Right forelimb (tissue), 1 donor: ENCODE measurements at regions not wholly inside any gene's neighbourhood (a gene's known extent, or its start where the extent isn't known, plus 50 kb on each side); places are given as distances from the start of the nearest gene placed in this dataset.
"Not testable (repeated sequence)": the region's sequence is repeated elsewhere in the genome, so short reads cannot be mapped to it uniquely, and the experiment has no call there.

ENCODE experiments used
- DNase-seq: peaks from one replicate; pipeline ENCODE4 v3.0.0-alpha.2; 2018

DNA sequence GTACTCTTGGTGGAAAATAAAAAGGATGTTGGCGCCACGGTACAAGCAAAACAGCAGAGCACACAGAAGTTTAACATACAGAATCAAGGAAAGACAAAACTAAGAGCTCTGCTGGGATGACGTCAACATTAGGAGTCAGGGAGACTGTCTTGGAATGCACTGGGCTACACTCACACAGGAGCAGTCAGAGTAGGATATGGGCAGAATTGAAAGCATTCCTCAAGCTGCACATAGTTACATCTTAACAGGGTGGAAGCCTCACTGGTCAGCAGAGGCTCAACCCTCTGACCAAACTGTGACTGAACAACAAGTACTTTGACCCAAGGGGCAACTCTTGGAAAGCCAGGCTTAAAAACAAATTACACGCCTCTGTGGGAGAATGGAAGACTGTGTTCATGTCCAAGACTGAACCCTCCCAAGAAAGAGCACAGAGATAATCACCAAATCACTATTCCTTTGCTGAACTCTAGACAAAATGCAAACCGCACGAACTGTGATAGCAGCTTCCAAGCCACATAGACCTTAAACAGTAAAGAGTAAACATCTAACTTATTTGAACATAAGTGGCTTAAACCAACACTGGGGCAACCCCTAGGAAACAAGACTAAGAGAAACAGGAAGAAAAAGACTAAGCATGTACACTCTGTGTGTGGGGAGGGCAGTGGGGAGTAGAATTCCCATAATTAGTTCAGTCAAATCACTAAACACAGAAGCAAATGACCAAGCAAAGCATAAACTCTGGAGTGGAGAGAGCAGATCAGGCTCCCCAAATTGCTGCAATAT is 772.7 kb downstream of the PRELID2 start:
- DNase-seq: no peak

DNA sequence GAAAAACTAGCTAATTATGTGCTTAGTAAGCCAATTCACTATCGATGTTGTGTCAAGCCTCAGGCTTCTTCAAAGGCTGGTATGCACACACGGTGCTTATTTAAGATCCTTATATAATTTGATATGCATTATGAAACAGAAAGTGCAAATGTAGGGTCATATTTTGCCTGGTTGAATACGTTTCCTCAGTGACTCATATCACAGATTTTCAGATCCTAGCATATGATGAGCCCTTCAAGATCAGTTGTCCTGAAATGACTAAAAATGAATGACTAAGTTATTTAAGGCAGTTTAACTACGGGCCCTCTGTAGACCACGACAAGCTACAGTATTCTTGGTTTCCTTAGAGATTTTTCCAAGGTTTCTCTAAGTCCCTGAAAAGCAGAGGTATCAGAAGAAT is 778.3 kb downstream of the PRELID2 start:
- DNase-seq: no peak

DNA sequence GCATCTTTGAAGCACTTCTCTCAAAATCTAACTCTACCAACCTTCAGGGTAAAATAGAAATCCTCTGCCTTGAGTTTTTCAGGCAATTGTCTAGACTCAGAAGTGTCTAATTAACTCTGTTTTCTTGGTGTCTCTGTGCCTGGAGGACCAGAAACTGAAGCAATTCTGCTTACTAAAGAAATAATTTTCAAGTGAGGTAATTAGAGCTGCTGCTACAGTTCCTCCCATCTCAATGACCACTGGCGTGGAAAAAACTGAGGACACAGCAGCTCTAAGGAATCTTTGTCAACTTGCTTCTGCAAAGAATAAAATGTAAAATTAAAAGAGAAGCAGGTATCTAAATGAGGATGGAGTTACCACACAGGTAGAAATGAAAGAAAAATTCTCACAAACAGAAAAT is 785.0 kb downstream of the PRELID2 start:
- DNase-seq: no peak

DNA sequence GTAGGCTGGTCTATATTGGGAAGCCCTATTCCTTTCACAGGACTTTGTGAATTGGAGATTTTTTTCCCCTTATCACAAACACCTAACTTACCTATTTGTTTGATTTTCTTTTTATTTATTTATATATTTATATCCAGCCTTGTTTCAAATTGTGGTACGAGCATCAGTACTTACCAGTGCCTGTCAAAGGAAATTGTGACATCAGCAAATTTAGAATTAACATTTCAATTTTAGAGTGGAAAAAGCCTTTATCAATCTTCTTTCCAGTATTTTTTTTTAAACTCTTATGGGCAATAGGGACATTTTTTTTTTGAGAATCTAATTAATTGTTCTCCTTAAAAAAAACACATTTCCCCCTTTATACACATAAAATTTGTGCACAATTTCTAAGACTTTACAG is 790.2 kb downstream of the PRELID2 start:
- no peak for DNase-seq

DNA sequence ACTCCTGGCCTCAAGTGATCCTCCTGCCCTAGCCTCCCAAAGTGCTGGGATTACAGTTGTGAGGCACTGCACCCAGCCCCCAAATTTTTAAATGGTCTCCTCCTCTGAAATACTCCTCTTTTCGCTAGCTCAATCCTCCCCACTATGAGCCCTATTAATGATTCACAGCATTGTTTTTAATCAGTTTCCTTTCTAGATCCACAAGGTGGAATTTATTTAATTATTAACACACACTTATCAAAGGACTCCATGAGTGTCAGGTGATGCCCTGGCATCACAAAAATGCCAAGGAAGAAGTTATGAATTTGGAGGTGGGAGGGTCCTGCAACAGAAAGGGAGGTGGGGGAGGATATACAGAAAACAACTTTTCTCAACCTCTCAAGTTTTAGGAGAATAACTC is 806.5 kb downstream of the PRELID2 start:
- DNase-seq: no peak

DNA sequence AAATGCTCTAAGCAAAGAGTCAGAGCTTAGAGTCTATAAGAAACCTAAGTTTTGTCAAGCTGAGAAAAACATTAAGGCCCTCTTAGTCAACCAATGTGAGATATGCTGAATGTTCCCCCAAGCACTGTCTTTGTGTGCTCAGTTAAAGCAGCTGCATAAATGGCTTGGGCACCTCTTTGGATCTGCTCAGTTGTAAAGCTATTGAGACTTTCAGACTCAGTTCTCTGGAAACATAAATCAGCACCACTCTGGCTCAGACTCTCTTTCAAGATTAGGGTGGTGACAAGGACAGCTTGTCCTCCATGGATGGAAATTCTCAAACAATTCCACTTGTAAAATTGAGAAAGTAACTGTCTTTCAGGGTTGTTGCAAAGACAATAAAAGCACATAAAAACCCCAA is 807.9 kb downstream of the PRELID2 start:
- no peak for DNase-seq

DNA sequence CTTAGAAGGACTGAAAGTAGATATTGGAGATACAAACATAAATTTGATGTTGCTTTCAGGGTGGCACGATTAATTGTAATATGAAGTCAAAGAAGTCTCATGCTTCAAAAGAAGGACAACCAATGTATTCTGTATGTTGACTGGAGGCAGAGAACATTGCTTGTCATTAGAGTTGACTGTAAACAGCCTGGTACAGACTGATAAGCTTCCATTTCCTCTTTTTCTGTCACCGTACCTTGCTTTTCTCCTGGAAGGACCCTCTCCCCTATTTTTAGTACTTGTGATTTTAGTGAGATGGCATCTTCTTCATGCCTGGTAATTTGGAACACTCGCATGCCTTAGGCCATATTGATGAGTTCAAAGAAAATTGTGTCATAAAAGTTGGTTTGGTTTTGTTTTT is 809.4 kb downstream of the PRELID2 start:
- no peak for DNase-seq

DNA sequence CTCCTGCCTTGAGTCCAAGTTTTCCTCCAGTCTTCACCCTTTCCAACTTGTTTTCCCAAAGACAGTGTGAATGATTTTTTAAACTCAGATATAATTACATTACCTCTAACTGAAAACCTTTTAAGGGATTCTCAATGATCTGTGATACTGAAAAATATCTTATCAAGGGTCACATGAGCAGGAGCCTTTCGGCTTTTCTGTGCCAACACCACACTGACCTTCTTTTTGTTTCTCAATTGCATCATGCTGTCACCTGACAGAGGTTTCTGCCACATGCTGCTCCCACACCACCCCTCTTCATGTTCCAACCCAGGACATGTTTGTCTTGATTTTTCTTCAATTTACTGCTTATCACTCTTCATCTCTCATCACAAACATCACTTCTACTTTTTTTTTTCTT is 820.0 kb downstream of the PRELID2 start:
- no peak for DNase-seq

DNA sequence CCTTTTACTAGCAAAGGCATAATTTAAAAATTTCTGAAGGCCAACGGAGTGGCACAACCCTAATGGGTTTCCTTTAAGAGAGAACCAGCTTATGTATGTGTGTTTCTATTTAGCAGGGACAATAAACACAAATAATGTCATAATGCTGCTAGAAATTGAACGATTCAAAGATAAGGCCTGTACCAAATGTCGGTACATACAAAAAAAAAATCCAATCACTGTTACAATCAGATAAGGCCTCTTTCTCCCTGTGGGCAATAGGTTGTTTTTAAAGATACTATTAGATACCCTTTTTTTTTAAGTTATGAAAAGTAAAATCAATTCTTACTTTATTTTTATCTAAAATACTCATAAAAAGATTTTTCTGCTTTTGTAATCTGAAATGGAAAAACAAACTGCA is 821.0 kb downstream of the PRELID2 start:
- no peak for DNase-seq

DNA sequence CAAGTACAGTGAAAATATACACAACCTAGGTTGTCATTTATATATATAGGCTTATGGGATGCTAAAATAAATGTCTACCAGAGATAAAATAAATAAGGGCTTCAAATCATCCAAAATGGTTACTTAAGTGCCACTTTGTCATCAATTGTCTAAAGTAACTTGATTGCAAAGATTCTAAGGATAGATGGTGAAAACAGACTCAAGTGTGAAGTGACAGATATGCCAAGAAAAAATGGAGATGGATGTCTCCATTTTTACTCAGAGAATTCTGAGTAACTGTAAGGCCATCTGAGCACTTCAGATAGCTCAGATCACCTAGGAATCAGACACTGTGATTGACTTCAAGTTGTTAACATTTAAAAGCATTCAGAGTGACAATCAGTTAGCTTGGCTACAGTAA is 824.3 kb downstream of the PRELID2 start:
- no peak for DNase-seq

DNA sequence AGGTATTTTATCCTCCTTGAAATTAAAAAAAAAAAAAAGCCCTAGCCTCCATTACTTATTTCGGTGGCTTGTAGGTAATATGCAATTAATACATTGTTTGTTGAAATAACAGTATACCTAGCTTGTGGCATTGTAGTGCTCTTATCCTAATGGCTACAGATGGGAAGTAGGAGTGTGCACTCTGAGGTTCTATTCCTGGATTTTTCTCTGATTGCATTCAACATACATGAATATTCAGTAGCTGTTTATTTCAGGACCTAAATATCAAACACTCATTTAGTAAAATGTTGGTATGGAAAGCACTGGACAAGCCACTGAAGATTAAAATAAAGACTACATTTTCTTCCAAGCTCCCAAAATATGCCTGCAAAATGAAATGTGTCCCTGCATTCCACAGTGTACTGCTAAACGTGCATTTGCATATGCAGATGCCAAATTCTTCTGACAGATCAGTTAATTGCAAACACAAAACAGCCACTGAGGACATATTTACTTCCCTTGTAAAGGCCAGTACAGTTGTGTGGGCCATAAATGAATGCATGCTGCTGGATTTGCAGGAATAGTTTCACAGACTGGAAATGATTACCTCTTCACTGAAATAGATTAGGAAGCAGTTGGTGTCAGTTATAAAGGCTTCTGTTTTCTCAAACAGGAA is 826.1 kb downstream of the PRELID2 start:
- DNase-seq: no peak

DNA sequence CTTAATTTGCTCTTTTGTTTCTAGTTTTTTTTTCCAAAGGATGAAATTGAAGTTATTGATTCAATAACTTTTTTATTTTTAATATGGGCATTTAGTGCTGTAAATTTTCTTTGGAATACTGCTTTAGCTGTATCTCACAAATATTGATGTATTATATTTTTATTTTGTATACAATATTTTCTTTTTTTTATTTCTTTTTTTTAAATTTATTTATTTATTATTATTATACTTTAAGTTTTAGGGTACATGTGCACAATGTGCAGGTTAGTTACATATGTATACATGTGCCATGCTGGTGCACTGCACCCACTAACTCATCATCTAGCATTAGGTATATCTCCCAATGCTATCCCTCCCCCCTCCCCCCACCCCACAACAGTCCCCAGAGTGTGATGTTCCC is 823.7 kb downstream of the KCTD16 start:
- not testable (repeated sequence) for DNase-seq

DNA sequence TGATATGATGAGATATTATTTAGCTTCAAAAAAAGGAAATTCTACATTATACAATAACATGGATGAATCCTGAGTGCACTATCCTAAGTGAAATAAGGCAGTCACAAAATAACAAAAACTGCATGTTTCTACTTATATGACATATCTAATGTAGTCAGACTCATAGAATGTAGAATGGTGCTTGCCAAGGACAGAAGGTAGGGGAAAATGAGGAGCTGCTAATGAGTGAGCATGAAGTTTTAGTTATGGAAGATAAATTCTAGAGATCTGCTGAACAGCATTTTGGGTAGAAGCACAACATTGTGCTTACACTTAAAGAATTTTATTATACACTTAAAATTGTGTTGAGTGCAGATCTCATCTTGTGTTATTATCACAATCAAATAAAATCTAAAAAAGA is 812.4 kb downstream of the KCTD16 start:
- no peak for DNase-seq

DNA sequence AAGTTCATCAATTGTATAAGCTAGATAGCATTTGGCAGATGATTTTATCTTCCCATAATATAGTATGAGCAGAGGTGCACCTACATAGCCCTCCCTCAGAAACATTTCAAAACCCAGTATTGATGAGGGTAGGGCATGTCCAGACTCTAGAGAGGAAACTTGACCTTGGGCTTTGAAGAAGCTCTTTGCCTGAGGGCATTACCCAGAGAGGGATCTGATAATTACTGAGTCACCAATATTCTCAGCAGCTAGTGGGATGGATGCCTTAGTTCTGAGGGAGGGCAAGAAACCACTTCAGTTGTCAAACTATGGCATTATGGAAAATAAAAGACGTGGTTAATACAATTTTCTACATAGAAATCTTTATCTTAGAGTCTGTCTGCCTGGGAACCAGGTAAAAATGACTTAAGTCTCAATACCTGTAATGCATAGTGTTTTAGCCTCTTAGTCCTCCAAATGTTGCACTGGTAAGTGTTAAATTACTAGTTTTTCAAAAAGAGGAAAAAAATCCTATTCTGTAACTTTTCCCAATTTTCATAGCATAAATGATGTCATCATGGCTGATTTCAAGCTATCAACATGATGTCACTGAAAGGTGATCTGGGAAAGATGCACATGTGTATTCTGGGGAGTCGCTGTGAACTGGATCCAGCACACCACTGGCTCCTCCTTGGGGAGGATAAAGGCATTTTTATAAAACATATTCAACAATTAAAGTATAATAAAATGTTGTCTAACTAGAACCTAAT is 809.0 kb downstream of the KCTD16 start:
- no peak for DNase-seq

DNA sequence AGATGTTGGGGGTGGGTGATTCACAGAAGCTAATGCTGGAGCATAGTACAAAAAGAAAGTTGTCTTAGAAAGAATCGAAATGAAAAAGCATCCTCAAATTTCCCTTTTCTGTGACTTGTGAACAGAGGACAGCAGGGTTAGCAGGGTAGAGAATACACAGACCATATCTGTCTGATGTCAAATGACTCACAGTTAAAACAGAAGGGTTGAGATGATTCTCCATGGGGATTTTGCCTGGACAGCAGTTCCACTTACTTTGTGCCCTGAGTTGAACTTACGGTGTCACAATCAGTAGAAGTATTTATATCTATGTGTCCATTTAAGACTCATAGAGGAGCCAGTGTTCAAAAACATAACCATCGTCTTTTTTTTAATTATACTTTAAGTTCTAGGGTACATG is 801.6 kb downstream of the KCTD16 start:
- no peak for DNase-seq

DNA sequence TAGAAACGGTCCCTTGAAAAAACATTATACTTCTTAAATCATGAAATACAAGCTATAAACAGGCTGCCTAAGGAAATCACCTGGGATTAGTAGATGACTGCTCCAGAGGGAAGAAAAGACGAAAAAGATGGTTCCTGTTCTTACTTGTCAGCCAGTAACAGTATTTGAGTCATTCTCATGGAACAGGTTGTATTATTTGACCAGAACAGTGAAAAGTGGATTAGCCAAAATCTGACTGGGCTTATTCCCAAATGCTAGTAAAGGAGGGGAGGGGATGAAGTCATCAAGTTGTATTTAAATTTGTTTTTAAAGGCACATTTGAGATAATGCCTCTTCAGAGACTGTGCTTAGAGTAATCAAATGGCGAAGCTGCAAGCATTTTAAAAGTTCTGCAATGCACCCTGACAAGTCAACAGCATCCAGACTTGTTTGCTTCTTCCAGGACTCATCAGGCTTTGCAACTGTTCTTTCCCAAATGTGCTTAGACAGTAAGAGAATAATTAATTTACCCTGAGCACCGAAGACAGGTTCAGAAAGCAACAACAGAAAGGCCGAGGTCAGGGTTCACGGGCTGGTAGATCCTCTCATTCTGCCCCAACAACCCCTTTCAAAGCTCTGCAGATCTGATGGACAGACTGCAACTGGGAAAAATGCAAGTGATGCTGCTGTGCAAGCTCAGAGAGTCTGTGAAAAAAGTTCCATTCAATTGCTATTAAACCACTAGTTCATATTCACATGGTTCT is 800.6 kb downstream of the KCTD16 start:
- no peak for DNase-seq

DNA sequence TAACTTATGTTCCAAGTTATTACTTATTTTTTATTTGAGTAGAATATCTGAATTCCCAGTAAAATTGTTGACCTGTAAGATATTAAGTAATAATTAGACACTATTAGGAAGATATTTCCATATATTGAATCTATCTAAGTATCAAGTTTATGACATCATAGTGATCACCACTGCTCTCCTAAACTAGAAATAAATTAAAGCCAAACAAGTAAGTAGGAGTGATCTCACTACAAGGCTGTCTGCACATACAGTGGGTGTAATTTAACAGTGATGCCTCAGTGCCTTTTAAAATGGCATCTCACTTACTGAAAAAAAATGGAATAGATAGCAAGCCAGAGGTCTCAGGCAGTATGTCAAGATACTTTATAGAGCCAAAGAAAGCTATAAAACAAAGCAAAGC is 789.6 kb downstream of the KCTD16 start:
- no peak for DNase-seq

DNA sequence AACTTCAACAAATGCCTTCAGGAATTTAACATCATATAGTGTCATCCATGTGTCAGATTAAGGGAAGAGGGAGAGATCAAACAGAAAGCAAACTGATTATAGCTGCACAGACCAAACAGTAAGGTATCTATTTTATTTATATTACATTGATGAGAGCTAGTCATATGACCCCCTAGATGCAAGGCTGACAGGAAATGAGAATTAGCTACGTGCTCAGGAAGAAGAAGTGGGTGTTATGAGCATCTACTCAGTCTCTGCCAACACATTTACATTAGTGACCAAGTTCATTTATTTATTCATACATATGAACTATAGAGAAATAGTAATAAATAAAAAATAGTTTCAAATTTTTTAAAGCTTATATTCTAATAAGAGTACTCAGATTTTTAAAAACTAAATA is 787.3 kb downstream of the KCTD16 start:
- DNase-seq: no peak

DNA sequence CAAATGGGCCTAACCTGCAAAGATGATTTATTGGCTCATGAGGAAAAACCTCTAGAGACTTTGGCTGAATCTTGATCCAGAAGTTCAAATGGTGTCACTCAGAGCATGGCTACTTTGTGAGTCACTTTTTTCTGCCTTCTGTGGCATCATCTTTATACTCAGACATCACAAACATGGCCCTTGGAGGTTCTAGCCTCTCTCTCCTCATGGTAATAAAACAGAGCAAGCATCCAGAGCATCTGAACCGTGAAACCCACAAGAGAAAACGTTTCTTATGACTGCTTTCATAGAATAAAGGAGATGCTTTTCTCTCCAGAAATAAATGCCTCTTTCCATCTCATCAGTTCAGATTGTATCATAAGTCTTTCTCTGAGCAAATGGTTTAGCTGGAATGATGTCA is 780.3 kb downstream of the KCTD16 start:
- DNase-seq: no peak

DNA sequence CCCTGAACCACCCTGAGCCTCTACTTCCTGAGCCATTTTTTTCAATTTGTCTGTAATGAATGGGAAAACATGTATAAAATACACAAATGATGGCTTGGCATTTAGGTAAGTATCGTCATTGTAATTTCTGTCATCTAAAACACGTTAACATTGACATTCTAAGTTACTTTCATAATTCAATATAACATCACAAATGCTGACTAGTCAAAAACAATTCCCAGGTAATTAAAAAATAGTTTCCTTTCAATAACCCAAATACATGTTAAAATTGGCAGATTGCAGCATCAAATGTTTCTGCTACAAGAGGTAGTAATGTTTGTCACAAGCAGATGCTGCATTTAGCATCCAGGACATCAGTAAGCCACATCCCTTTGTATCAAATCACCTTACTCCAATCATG is 776.4 kb downstream of the KCTD16 start:
- no peak for DNase-seq

DNA sequence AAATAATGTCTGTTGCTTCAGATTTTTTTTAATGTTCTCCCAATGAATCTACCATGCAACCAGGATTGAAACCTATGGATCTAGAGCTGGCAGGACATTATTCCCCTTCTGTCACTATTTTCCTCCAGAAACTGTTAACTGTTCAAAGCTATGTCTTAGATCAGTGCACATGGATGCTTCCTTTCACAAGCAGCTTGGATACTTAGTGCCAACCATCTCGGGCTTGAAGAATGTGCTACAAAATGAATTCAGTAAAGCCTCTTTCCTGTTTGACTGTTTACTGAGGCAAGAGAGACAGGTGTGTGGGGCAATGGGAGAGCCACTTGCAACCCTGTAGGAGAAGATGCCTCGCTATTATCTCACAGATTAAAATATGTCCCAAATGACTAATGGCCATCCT is 774.8 kb downstream of the KCTD16 start:
- no peak for DNase-seq

DNA sequence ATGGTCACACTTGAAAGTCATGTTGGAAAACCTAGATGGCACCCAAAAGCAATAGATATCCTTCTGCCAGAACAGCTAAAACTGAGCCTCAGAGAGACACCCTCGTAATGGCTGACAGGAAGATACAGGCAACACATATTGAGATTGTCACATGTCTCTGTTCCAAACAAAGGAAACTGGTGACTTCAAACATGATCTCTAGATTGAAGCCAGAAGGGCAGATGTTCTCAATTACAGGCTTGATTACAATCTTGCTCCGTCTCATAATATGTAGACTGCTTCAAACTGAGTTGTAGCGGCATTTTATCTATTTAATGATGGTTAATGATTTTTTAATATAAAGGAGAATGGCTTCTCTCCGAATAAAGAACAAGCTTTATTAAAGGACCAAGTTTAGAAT is 774.3 kb downstream of the KCTD16 start:
- no peak for DNase-seq

DNA sequence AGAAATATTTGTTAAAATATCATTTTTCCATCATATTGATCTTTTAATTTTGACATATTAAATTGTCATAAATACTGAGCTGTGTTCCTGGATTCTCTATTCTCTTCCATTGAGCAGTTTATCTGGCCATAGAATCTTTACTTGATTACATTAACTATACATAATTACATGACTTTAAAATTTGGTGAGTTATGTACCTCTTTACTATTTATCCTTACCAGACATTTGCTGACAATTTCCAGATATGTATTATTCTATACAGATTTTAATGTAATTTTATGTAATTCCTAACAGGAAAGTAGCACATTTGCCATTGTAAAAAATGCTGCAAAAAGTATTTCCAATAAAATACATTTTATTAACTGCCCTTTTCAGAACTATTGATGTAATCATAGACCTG is 770.3 kb downstream of the KCTD16 start:
- DNase-seq: no peak
